Naive thymus-derived CD4-positive, alpha-beta T cell (primary cell): ENCODE measurements at regions not wholly inside any gene's neighbourhood (a gene's known extent, or its start where the extent isn't known, plus 50 kb on each side); places are given as distances from the start of the nearest gene placed in this dataset.

ENCODE experiments used
- ATAC-seq: fragments of 150-1000 bp; cut with Tn5 transposase; 2 replicates; pipeline ENCODE4 v1.10.0; 2021; ENCODE audit warnings: mild to moderate bottlenecking, moderate library complexity
- CTCF ChIA-PET: fragments of 350-600 bp; sonication (Branson Sonifier 250); formaldehyde crosslinking; loops from one replicate; lab custom pipeline; 2021; ENCODE audit warnings: antibody characterized with exemption; lab: Charles Lee
- POLR2A ChIA-PET: fragments of 350-600 bp; sonication (Branson Sonifier 250); formaldehyde crosslinking; loops from one replicate; lab custom pipeline; 2021; ENCODE audit warnings: antibody characterized with exemption, inconsistent platforms; lab: Charles Lee
- DNase-seq, 9 donors: peaks; one replicate each; pipeline versions ENCODE4 v3.0.0 to v3.0.0-alpha.2; 2020 to 2022; ENCODE audit warnings: mixed read lengths in 1 of 9
- H3K27ac ChIP-seq: one replicate; pipeline ENCODE4 v1.7.0; 2013; ENCODE audit warnings: mild to moderate bottlenecking, low read depth, low read length, moderate library complexity
- H3K27me3 ChIP-seq, 2 donors: one replicate each; pipeline ENCODE4 v1.7.0; 2013; ENCODE audit warnings: low read length in 2 of 2, mild to moderate bottlenecking in 2 of 2, moderate library complexity in 2 of 2; ENCODE audit not compliant: control insufficient read depth in 2 of 2, insufficient read depth in 2 of 2
- H3K36me3 ChIP-seq, 3 experiments: 1 replicate in 2 of 3; 2 replicates in 1 of 3; pipeline ENCODE4 v1.7.0; 2013; ENCODE audit warnings: low read length in 3 of 3, mild to moderate bottlenecking in 3 of 3, moderate library complexity in 1 of 3; ENCODE audit not compliant: insufficient read depth in 3 of 3, control insufficient read depth in 2 of 3
- H3K4me1 ChIP-seq, 2 donors: one replicate each; pipeline ENCODE4 v1.7.0; 2013; ENCODE audit warnings: low read length in 2 of 2, mild to moderate bottlenecking in 2 of 2, moderate library complexity in 1 of 2; ENCODE audit not compliant: control insufficient read depth in 2 of 2, insufficient read depth in 2 of 2
- H3K4me3 ChIP-seq: 2 replicates; pipeline ENCODE4 v1.7.0; 2013; ENCODE audit warnings: mild to moderate bottlenecking, low read length
- H3K9me3 ChIP-seq, 3 experiments: 1 replicate in 2 of 3; 2 replicates in 1 of 3; pipeline ENCODE4 v1.7.0; 2013; ENCODE audit warnings: low read length in 3 of 3; ENCODE audit not compliant: control insufficient read depth in 2 of 3
- H3K27ac Mint-ChIP-seq, 9 donors: one replicate each; pipeline ENCODE4 v1.8.0; 2020 to 2022; ENCODE audit warnings: mixed read lengths in 9 of 9, mild to moderate bottlenecking in 8 of 9, moderate library complexity in 5 of 9, inconsistent platforms in 2 of 9
- H3K27me3 Mint-ChIP-seq, 5 donors: one replicate each; pipeline ENCODE4 v1.8.0; 2021 to 2022; ENCODE audit warnings: mixed read lengths in 5 of 5, mild to moderate bottlenecking in 1 of 5
- H3K36me3 Mint-ChIP-seq, 5 donors: one replicate each; pipeline ENCODE4 v1.8.0; 2020 to 2022; ENCODE audit warnings: mixed read lengths in 5 of 5, mild to moderate bottlenecking in 3 of 5, inconsistent platforms in 1 of 5
- H3K4me1 Mint-ChIP-seq, 7 donors: one replicate each; pipeline ENCODE4 v1.8.0; 2020 to 2022; ENCODE audit warnings: mixed read lengths in 7 of 7, mild to moderate bottlenecking in 3 of 7, inconsistent platforms in 1 of 7
- H3K4me3 Mint-ChIP-seq, 10 donors: one replicate each; pipeline ENCODE4 v1.8.0; 2020 to 2022; ENCODE audit warnings: mild to moderate bottlenecking in 10 of 10, mixed read lengths in 10 of 10, moderate library complexity in 6 of 10, inconsistent platforms in 2 of 10
- H3K9me3 Mint-ChIP-seq, 11 donors: one replicate each; pipeline ENCODE4 v1.8.0; 2020 to 2022; ENCODE audit warnings: mixed read lengths in 11 of 11, mild to moderate bottlenecking in 4 of 11, inconsistent platforms in 1 of 11, moderate library complexity in 1 of 11
- intact Hi-C, 2 donors: fragments of 100-400 bp; cut with micrococcal nuclease; formaldehyde crosslinking; loops; one replicate each; pipeline ENCODE4 v1.15.1; 2023

GRCh38 chr4:140267576-140267975 lies 105.9 kb upstream of the SCOC start:
- DNase-seq (no peak), ATAC-seq (no peak)
- H3K4me3 Mint-ChIP-seq, result no peak overlapping the region
- Histone ChIP-seq H3K9me3 (no peaks in the 10 kb centered on the region), H3K36me3 (no peaks in the 10 kb centered on the region), H3K4me1 (no peaks in the 10 kb centered on the region), H3K4me3 (no peak overlapping the region), H3K27me3 (no peaks in the 10 kb centered on the region), H3K27ac (no peak overlapping the region)
- H3K4me1 Mint-ChIP-seq, result no peaks in the 10 kb centered on the region
- ChIA-PET POLR2A (no interaction called here), CTCF (interaction anchor here (0.8 kb wide), 1 partner anchor 14 kb away, joined by 4 read pairs; no protein-coding TSS in a partner anchor)
- H3K27ac Mint-ChIP-seq, result no peak overlapping the region
- intact Hi-C loops, result no loop called here
- H3K9me3 Mint-ChIP-seq, result no peaks in the 10 kb centered on the region
- H3K36me3 Mint-ChIP-seq, result no peaks in the 10 kb centered on the region
- peaks cover 0 to 17% (median 0%) of the 10 kb centered on the region in 5 donors for H3K27me3 Mint-ChIP-seq

GRCh38 chr4:140266958-140267568 lies 106.4 kb upstream of the SCOC start:
- ChIA-PET CTCF (interaction anchor here (0.8 kb wide), 1 partner anchor 13 kb away, joined by 4 read pairs; no protein-coding TSS in a partner anchor), POLR2A (no interaction called here)
- no peaks in the 10 kb centered on the region for H3K36me3 ChIP-seq
- intact Hi-C loops, result no loop called here
- no peaks in the 10 kb centered on the region for H3K4me1 ChIP-seq
- no peak overlapping the region for H3K27ac Mint-ChIP-seq
- H3K27ac ChIP-seq, result no peak overlapping the region
- H3K4me3 ChIP-seq, result no peak overlapping the region
- no peaks in the 10 kb centered on the region for H3K27me3 ChIP-seq
- no peaks in the 10 kb centered on the region for H3K4me1 Mint-ChIP-seq
- no peak for ATAC-seq
- H3K36me3 Mint-ChIP-seq, result no peaks in the 10 kb centered on the region
- H3K9me3 ChIP-seq, result no peaks in the 10 kb centered on the region
- DNase-seq, result no peak
- no peak overlapping the region for H3K4me3 Mint-ChIP-seq
- no peaks in the 10 kb centered on the region for H3K9me3 Mint-ChIP-seq
- H3K27me3 Mint-ChIP-seq, result peaks cover 0 to 13% (median 0%) of the 10 kb centered on the region in 5 donors

DNA sequence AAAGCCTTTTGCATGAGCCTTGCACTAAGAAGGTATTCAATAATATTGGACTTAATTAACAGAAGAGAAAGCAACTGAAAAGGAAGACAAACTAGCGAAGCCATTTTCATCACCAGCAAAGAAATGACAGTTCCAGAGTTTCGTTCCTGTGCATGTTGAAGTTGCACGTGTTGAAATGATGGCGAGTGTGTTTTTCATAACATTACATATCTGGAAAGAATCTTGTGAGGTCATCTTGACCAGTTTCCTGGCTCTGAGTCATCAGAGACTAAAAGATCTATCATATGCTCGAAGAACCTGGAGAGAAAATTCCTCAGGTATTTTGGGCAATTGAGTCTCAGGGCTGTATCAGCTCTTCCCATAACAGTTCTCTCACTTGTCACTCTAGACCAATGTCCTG lies 106.2 kb upstream of the MAML3 start:
- H3K36me3 ChIP-seq, result no peaks in the 10 kb centered on the region
- no peaks in the 10 kb centered on the region for H3K27me3 ChIP-seq
- Mint-ChIP-seq H3K27ac (no peak overlapping the region), H3K9me3 (no peaks in the 10 kb centered on the region), H3K4me1 (peaks cover 0 to 6% (median 0%) of the 10 kb centered on the region in 7 donors), H3K4me3 (no peak overlapping the region), H3K36me3 (no peaks in the 10 kb centered on the region), H3K27me3 (peaks cover 0 to 23% (median 9%) of the 10 kb centered on the region in 5 donors)
- H3K4me3 ChIP-seq, result no peak overlapping the region
- ATAC-seq (no peak), DNase-seq (no peak)
- CTCF ChIA-PET, result no interaction called here
- intact Hi-C loops, result no loop called here
- POLR2A ChIA-PET, result no interaction called here
- no peaks in the 10 kb centered on the region for H3K9me3 ChIP-seq
- no peak overlapping the region for H3K27ac ChIP-seq
- H3K4me1 ChIP-seq, result no peaks in the 10 kb centered on the region

DNA sequence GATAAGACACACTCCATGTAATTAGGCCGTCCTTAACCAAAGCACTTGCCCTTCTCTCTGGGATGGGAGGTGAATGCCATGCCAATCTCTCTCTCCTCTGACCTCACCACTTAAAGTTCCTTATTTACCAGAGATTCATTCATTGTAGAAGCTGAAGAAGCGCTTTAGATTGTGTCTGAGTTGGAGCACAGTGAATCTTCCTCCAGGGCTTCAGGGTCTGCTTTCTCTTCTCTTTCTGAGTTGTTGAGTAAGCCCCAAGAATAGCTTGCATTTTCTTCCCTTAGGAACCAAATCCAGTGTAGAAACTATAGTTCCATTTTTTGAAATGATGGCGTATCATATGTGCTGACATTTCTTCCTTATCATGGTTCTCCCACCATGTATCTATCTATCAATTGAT lies 104.5 kb upstream of the MAML3 start:
- CTCF ChIA-PET, result interaction anchor here (0.6 to 1.1 kb wide), 2 partner anchors 96 to 102 kb away, joined by 3 to 4 read pairs; no protein-coding TSS in a partner anchor
- Mint-ChIP-seq H3K27ac (no peak overlapping the region), H3K4me1 (peaks cover 0 to 9% (median 4%) of the 10 kb centered on the region in 7 donors), H3K36me3 (no peaks in the 10 kb centered on the region), H3K4me3 (no peak overlapping the region), H3K9me3 (no peaks in the 10 kb centered on the region), H3K27me3 (peaks cover 0 to 25% (median 13%) of the 10 kb centered on the region in 5 donors)
- Histone ChIP-seq H3K27ac (no peak overlapping the region), H3K27me3 (peaks cover 0 to 3% of the 10 kb centered on the region in 2 donors), H3K4me1 (no peaks in the 10 kb centered on the region), H3K36me3 (no peaks in the 10 kb centered on the region), H3K4me3 (no peak overlapping the region), H3K9me3 (no peaks in the 10 kb centered on the region)
- POLR2A ChIA-PET, result no interaction called here
- intact Hi-C loops, result loop anchor here in 1 of 2 donors (10.0 kb wide), 1 partner anchor 454 kb away; no protein-coding TSS in a partner anchor
- ATAC-seq (no peak), DNase-seq (no peak)

DNA sequence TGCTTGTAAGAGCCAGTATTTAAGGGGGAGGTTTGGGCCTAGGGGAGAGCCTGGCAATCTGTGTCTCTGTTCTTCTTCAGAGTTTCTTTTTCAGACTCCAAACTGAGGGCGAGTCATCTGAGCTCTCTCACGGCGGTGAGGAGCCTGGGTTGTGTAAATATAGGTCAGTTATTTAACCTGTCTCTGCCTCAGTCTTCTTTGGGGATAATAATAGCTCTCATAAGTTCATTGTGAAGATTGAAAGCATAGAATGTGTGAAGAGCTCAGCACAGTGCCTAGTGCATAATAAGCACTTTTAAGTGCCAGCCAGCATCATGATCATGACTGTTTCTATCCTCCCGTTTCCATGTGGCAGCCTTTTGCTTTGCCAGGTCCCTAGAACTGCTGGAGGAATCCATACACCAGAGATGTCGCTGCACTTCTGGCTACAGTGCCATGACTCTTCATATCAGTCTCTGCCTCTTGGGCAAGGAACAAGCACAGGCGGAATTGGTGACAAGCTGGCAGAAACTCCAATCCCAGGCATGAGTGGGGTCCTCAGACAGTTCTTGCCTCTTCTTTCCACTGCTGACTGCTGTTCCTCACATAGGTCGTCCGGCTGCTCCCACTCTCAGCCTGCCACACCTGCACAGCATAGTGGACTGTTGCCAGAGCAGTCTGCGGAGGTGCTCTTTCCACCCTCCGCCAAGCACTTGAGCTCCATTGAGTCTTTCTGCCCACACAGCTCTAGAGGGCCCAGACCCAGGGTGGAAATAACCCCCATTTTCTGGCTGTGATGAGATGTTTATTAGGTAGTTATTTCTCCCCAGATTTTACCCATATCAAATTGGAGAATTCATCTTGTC lies 103.7 kb upstream of the MAML3 start:
- H3K36me3 Mint-ChIP-seq, result no peaks in the 10 kb centered on the region
- ATAC-seq (no peak), DNase-seq (no peak)
- no peak overlapping the region for H3K4me3 ChIP-seq
- no peak overlapping the region for H3K27ac Mint-ChIP-seq
- H3K27me3 Mint-ChIP-seq, result peaks cover 0 to 24% (median 13%) of the 10 kb centered on the region in 5 donors
- no peak overlapping the region for H3K27ac ChIP-seq
- H3K9me3 Mint-ChIP-seq, result no peaks in the 10 kb centered on the region
- H3K36me3 ChIP-seq, result no peaks in the 10 kb centered on the region
- H3K4me3 Mint-ChIP-seq, result no peak overlapping the region
- ChIA-PET POLR2A (interaction anchor here (0.6 to 1.2 kb wide), 2 partner anchors 8 to 63 kb away, joined by 3 to 4 read pairs; no protein-coding TSS in a partner anchor), CTCF (interaction anchor here (0.6 to 1.1 kb wide), 4 partner anchors 96 to 248 kb away, joined by 3 to 4 read pairs (median 4); no protein-coding TSS in a partner anchor)
- H3K4me1 ChIP-seq, result no peaks in the 10 kb centered on the region
- intact Hi-C loops, result loop anchor here in 1 of 2 donors (10.0 kb wide), 1 partner anchor 453 kb away; no protein-coding TSS in a partner anchor
- no peaks in the 10 kb centered on the region for H3K9me3 ChIP-seq
- peaks cover 0 to 3% of the 10 kb centered on the region in 2 donors for H3K27me3 ChIP-seq
- H3K4me1 Mint-ChIP-seq, result peaks cover 0 to 12% (median 7%) of the 10 kb centered on the region in 7 donors

GRCh38 chr4:140256941-140257340 lies 103.0 kb upstream of the MAML3 start:
- no peaks in the 10 kb centered on the region for H3K4me1 ChIP-seq
- H3K4me3 ChIP-seq, result no peak overlapping the region
- POLR2A ChIA-PET, result interaction anchor here (1.2 kb wide), 1 partner anchor 8 kb away, joined by 4 read pairs; no protein-coding TSS in a partner anchor
- Mint-ChIP-seq H3K4me1 (peaks cover 2 to 16% (median 7%) of the 10 kb centered on the region in 7 donors), H3K36me3 (no peaks in the 10 kb centered on the region), H3K9me3 (no peaks in the 10 kb centered on the region), H3K27ac (no peak overlapping the region), H3K27me3 (peaks cover 0 to 29% (median 13%) of the 10 kb centered on the region in 5 donors), H3K4me3 (no peak overlapping the region)
- intact Hi-C loops, result loop anchor here in 1 of 2 donors (10.0 kb wide), 1 partner anchor 452 kb away; no protein-coding TSS in a partner anchor
- peaks cover 0 to 7% of the 10 kb centered on the region in 2 donors for H3K27me3 ChIP-seq
- H3K9me3 ChIP-seq, result no peaks in the 10 kb centered on the region
- ATAC-seq (no peak), DNase-seq (no peak)
- no peaks in the 10 kb centered on the region for H3K36me3 ChIP-seq
- no peak overlapping the region for H3K27ac ChIP-seq
- CTCF ChIA-PET, result interaction anchor here (0.7 to 1.0 kb wide), 2 partner anchors 244 to 247 kb away, joined by 3 to 4 read pairs; no protein-coding TSS in a partner anchor
